ENCODE measurements at regions not wholly inside any gene's neighbourhood (a gene's known extent, or its start where the extent isn't known, plus 50 kb on each side); places are given as distances from the start of the nearest gene placed in this dataset.

DNA sequence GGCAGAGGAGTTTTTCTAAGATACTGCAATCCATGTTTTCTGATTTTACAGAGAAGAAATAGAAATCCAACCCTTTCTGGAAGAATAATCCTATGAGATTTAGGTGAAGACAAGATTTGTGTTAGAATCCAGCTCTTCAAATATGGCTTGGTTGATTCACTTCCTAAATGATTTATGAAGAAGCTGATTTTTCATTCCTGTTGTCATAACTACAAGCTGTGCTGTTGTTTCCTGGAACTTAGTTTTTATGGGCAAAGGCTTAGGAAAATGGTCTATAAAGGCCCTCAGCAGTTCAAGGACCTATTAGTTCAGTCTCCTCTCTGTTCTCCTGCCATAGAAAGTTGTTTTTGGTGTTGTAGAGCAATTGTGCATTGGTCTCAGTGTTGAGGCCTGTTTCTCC, 174.2 kb upstream of the FAM20A start:
- peak overlapping the region in 4 of 5 donors; percentile 7 to 67 (median 34) for H3K27ac ChIP-seq
- peaks cover 16 to 46% of the 10 kb centered on the region in 2 donors for H3K4me1 ChIP-seq (replicated peaks in 1 of 2)
- no peaks in the 10 kb centered on the region for H3K36me3 ChIP-seq (replicated peaks in 1 of 2)
- no peaks in the 10 kb centered on the region for H3K27me3 ChIP-seq
- TF ChIP-seq, protein P1, sequence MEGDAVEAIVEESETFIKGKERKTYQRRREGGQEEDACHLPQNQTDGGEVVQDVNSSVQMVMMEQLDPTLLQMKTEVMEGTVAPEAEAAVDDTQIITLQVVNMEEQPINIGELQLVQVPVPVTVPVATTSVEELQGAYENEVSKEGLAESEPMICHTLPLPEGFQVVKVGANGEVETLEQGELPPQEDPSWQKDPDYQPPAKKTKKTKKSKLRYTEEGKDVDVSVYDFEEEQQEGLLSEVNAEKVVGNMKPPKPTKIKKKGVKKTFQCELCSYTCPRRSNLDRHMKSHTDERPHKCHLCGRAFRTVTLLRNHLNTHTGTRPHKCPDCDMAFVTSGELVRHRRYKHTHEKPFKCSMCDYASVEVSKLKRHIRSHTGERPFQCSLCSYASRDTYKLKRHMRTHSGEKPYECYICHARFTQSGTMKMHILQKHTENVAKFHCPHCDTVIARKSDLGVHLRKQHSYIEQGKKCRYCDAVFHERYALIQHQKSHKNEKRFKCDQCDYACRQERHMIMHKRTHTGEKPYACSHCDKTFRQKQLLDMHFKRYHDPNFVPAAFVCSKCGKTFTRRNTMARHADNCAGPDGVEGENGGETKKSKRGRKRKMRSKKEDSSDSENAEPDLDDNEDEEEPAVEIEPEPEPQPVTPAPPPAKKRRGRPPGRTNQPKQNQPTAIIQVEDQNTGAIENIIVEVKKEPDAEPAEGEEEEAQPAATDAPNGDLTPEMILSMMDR (IDR thresholded peaks at IDR 0.05): no peak
- TF ChIP-seq POLR2A (IDR thresholded peaks at IDR 0.05): no peak
- no peak for DNase-seq
- no peaks in the 10 kb centered on the region for H3K9me3 ChIP-seq (replicated peaks in 1 of 3)
- intact Hi-C loops (cut with DNase I): loop anchor here in 1 of 2 donors (10.0 kb wide), 1 partner anchor 139 kb away; no protein-coding TSS in a partner anchor
- H3K4me3 ChIP-seq: no peak overlapping the region

GRCh38 chr17:68771867-68772515, 170.8 kb upstream of the FAM20A start:
- Histone ChIP-seq H3K4me3 (peak overlapping the region in 1 of 4 donors; percentile 36), H3K27ac (peak overlapping the region in 2 of 5 donors; percentile 52 to 73), H3K27me3 (no peaks in the 10 kb centered on the region), H3K4me1 (replicated peaks in 1 of 2) (peaks cover 16 to 29% of the 10 kb centered on the region in 2 donors), H3K36me3 (replicated peaks in 1 of 2) (no peaks in the 10 kb centered on the region), H3K9me3 (replicated peaks in 1 of 3) (no peaks in the 10 kb centered on the region)
- TF ChIP-seq, protein P1 (IDR thresholded peaks at IDR 0.05): peak; percentile 66 to 90 (median 72)
- no peak for TF ChIP-seq POLR2A (IDR thresholded peaks at IDR 0.05)
- 20 to 25% (median 23%) methylated on average over 8 of the region's 8 CpGs for WGBS, 4 donors
- intact Hi-C loops (cut with DNase I): loop anchor here in 1 of 2 donors (5.0 to 10.0 kb wide), 3 partner anchors 143 to 465 kb away; no protein-coding TSS in a partner anchor
- peak in 3 of 7 donors; percentile 28 to 54 (median 44) for DNase-seq

GRCh38 chr17:68768804-68769203, 167.6 kb upstream of the FAM20A start:
- Histone ChIP-seq H3K27me3 (no peaks in the 10 kb centered on the region), H3K36me3 (replicated peaks in 1 of 2) (no peaks in the 10 kb centered on the region), H3K27ac (no peak overlapping the region), H3K4me1 (replicated peaks in 1 of 2) (peaks cover 0 to 9% of the 10 kb centered on the region in 2 donors), H3K4me3 (no peak overlapping the region), H3K9me3 (replicated peaks in 1 of 3) (no peaks in the 10 kb centered on the region)
- DNase-seq: no peak
- intact Hi-C loops (cut with DNase I): loop anchor here in 1 of 2 donors (10.0 kb wide), 2 partner anchors 304 to 594 kb away; no protein-coding TSS in a partner anchor
- WGBS, 4 donors: 69 to 85% (median 76%) methylated on average over 6 of the region's 6 CpGs
- no peak for TF ChIP-seq POLR2A (IDR thresholded peaks at IDR 0.05)
- TF ChIP-seq, protein P1 (IDR thresholded peaks at IDR 0.05): no peak

GRCh38 chr17:68766640-68767039, 165.5 kb upstream of the FAM20A start:
- H3K9me3 ChIP-seq (replicated peaks in 1 of 3): no peaks in the 10 kb centered on the region
- no peaks in the 10 kb centered on the region for H3K4me1 ChIP-seq (replicated peaks in 1 of 2)
- no peaks in the 10 kb centered on the region for H3K36me3 ChIP-seq (replicated peaks in 1 of 2)
- intact Hi-C loops (cut with DNase I): loop anchor here in 1 of 2 donors (10.0 kb wide), 2 partner anchors 302 to 592 kb away; no protein-coding TSS in a partner anchor
- no peak for TF ChIP-seq POLR2A (IDR thresholded peaks at IDR 0.05)
- TF ChIP-seq, protein P1 (IDR thresholded peaks at IDR 0.05): no peak
- no peak overlapping the region for H3K27ac ChIP-seq
- H3K4me3 ChIP-seq: no peak overlapping the region
- no peak for DNase-seq
- 78 to 82% (median 80%) methylated on average over 4 of the region's 4 CpGs for WGBS, 4 donors
- H3K27me3 ChIP-seq: no peaks in the 10 kb centered on the region

Measured in adrenal gland (tissue), 9 donors.